ENCODE measurements at regions not wholly inside any gene's neighbourhood (a gene's known extent, or its start where the extent isn't known, plus 50 kb on each side); places are given as distances from the start of the nearest gene placed in this dataset.
"Not testable (repeated sequence)": the region's sequence is repeated elsewhere in the genome, so short reads cannot be mapped to it uniquely, and the experiment has no call there.

DNA sequence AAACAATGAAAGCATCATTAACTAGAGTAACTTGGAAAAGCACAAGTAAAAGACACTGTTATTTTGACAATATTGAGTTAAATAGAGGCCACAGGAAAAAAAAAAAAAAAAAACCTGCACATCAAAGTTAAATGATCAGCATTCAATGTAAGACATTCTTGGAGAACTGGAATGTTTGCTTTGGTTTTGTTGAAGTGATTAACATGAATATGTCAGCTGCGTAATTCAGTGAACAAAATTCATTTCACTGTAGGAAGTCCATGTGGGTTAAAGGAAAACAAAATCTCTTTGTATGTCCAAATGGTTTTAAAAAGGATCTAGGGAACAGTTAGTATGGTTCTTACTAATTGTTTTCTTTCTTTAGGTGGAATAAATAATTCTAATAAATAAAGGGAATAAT, 252.8 kb upstream of the CNTN6 start:
- no peak for DNase-seq

DNA sequence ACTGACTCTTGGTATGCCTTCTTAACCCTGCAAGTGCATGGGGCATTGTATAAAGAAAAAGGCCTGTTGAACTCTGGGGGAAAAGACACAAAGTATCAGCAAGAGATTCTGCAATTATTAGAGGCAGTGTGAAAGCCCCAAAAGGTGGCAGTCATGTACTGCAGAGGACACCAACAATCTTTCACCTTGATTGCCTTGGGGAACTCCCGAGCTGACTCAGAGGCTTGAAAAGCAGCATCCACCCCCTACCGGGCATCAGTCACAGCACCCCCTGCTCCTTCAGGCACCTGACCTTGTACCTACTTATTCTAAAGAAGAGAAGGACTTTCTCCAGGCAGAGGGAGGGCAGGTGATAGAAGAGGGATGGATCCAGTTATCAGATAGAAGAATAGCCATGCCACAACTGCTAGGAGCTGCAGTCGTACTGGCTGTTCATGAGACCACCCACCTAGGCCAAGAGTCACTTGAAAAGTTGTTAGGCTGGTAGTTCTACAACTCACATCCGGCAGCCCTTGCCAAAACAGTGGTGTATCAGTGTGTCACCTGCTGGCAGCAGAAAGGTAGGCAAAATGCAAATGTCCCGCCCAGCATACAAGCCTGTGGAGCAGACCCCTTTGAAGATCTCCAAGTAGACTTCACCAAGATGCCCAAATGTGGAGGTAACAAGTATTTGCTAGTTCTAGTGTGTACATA, 241.6 kb upstream of the CNTN6 start:
- DNase-seq: peak; percentile 1

DNA sequence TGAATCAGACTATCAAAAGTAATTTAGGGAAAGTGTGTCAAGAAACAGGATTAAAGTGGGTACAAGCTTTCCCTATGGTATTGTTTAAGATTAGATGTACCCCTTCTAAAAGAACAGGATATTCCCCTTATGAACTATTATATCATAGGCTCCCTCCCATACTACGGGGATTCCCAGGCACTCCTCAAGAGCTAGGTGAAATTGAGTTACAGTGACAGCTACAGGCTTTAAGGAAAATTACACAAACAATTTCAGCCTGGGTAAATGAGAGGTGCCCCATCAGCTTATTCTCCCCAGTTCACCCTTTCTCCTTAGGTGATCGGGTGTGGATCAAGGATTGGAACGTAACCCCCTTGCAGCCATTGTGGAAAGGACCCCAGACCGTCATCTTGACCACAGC, 240.8 kb upstream of the CNTN6 start:
- no peak for DNase-seq

DNA sequence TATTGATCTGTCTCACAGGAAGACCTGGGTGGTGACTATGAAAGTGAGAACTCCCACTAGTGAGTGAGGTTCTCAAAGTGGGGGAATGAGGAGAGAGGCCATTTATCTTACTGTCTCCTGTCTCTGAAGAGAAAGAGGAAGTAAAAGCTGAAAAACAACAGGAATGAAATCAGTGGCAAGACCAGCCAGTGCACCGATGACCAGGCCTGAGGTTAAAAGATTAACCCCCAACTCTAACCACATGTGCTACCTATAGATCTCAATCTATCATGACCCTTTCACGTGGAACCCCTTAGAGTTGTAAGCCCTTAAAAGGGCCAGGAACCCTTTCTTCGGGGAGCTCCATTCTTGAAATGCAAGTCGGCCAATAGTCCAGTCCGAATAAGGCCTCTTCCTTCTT, 239.3 kb upstream of the CNTN6 start:
- DNase-seq: no peak

DNA sequence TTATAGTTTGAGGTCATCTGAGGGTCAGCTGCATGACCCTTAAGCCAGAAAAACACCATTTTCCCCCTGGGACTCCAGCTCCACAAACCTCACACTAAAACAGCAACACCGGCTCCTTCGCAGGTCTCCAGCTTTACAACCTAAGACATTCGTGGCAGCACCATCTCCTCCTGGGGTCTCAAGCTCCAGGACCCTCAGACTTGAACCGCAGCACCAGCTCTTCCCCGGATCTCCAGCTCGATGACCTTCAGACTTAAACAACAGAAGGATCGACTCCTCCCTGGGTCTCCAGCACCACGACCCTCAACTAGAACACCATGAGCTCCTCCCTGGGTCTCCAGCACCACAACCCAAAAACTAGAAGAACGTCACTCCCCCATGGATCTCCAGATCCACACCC, 233.7 kb upstream of the CNTN6 start:
- no peak for DNase-seq

DNA sequence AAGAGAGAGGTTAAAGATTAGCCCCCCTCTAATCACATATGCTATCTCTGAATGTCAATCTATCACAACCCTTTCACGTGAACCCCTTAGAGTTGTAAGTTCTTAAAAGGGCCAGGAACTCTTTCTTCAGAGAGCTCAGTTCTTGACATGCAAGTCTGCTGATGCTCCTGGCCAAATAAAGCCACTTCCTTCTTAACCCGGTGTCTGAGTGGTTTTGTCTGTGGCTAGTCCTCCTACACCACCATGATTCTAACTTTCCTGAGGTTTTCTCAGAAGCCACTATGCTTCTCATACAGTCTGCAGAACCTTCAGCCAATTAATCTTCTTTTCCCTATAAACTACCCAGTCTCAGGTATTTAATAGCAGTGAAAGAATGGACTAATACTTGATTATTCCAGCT, 231.1 kb upstream of the CNTN6 start:
- DNase-seq: peak; percentile 1

DNA sequence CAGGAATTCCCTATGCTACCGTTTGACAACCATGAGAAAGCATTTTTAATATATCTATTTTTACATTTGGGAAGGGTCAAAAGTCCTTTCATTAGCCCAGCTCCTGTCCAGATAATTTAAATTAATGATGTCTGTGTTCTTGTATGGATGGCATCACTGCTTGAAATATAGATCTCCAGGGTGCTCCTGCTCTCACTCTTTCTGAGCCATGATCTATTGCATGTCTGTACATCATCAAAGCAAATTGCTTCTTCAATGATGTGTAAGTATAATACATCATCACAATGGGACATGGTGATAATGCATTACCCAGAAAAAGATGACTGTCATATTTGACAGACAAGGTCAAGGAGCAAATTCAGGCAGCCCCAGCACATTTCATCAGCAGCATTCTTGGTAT, 223.6 kb upstream of the CNTN6 start:
- DNase-seq: no peak

DNA sequence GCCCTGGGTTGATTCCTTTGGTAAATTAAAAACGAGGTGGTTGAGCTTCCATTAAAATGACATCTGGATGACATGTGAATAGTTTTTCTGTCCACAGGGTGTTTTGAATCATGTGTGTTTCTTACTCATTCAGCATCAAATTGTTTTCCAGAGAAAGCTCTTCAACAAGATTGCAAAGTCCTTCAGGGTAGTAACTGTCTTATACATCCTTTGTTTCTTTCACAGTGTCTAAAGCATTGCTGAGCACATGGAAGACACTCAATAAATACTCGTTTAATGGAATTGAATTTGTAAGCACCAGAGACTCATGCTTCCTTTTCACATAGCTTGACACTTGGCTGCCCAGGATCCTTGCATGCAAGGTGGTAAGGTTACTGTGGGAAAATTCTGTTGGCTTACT, 223.1 kb upstream of the CNTN6 start:
- no peak for DNase-seq

DNA sequence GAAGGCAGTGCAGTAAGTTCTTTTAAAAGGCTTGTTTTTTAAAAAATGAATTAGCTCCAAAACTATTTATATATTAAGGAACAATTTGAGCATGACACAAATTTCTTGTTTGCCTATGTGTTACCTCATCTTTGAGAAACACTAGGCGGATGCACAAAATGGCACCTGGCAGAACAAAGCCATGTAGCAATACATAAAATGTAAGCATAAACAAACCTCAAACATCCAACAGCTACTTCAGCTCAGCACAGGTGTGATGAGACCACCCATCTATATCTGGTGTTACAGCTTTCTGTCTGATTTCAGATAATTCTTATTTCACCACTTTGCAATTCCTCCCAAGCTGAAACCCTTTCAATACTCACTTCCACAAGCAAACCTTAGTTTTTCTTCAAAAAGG, 221.2 kb upstream of the CNTN6 start:
- no peak for DNase-seq

DNA sequence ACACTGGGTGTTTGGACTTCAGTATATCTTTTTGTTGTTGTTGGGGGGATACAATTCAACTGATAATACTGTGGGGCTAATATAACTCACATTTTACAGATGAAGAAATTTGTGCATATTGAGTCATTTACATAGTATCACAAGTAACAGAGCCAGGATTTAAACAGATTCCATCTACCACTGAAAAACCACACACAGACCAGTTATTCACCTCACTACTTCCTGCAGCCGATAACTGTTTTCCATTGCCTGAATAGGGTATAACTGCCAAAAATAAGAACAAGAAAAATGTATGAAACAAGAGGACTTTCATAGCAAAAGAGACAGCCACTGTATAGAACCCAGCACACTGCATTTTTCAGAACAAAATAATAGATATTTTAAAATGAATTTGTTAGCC, 215.8 kb upstream of the CNTN6 start:
- peak; percentile 9 for DNase-seq

DNA sequence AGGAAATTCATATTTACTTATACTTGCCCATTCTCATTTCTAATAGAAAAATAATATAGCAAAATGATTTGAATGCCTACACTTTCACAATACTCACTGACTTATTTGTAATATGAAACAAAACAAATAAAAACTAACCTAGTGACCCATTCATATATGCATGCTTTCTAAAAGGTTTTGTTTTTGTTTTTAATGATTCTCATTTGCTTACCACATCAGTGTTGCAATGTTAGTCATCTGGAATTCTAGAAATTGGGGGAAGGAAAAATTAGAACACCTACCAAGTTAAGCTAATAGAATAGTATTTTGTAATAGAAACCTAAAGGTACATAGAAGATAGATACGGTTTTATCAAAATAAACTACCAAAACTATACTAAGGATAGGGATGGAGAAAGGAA, 214.1 kb upstream of the CNTN6 start:
- DNase-seq: no peak

DNA sequence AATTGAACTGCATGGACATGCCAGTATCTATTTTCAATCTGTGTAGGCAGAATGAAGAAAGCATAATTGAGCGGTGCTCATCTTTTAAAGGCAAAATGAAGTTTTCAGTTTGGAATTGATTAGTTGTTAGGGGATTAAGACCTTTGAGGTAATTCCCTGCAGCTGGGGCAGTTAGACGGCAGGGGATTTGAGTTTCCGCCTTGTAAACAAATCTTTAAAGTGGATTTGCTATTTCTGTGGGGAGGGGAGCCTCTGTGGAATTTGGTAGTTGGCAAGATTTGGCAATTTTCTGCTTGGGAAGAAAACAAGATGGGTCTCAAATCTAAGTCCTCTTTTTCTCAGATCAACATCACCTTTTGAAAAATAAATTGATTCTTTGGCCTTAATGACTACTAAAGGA, 212.5 kb upstream of the CNTN6 start:
- DNase-seq: no peak

DNA sequence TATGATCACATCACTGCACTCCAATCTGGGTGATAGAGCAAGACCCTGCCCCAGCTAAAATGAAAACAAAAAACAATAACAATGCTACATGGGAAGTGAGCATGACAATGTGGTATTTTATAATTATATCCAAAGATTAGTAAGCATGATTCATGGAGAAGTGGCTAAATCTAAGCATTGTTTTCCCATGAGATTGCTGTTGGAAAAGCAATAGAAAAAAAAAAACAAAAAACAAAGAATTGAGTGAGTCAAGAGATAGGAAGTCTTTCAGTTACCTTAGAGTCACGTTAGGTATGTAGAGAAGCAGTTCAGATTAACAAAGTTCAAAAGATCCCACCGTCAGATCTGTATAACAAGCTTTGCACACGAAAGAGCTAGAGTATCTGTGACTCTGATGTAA, 210.3 kb upstream of the CNTN6 start:
- no peak for DNase-seq

DNA sequence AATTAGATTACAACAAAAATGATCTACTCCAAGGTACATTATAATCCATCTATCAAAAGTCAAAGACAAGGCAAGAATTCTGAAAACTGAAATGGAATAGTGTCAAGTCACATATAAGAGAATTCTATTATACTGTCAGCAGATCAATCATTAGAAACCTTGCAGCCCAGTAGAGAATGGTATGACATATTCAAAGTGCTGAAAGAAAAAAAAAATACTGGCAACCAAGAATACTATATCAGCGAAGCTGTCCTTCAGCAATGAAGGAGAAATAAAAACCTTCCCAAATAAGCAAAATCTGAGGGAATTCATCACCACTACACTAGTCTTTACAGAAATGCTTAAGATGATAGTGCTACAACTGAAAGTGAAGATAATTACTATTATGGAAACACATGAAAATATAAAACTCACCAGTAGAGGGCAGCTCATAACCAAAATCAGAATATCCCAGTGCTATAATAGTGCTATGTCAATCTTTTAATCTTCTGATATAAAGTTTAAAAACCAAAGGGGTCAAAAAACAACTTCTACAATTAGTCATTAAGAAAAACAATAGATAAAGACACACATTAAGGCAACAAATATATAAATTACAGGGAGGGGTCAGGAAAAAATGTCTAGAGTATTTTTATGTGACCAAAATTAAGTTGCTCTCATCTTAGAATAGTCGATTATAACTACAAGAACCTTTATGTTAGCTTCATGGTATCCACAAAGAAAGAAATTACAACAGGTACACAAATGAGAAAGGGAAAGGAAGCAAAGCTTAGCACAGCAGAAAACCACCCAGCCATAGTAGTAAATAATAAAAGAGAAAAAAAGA, 190.7 kb upstream of the CNTN6 start:
- peak; percentile 17 for DNase-seq

DNA sequence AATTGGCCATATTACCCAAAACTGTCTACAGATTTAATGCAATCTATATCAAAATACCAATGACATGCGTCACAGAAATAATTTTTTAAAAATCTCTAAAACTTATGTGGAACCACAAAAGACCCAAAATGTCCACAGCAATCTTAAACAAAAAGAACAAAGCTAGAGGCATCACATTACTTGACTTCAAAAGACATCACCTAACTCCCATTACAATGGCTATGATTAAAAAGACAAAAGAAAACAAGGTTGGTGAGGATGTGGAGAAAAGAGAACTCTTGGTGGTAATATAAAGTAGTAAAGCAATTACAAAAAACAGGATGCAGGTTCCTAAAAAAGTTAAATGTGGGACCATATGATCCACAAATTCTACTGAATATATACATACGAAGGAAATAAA, 187.6 kb upstream of the CNTN6 start:
- no peak for DNase-seq

DNA sequence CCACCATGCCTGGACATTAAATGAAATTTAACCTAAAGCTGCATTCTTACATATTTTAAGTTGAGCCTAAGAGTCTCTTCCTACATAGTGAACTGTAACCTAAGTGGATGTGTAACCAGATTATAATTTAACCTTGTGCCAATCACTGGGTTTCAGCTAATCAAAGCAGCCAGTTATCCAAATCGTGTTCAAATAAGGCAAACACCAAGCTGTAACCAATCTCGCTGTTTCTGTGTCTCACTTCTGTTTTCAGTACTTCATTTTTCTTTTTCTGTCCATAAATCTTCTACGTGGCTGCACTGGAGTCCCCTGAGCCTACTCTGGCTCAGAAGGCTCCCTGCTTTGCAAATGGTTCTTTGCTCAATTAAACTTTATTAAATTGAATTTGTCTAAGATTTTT, 186.1 kb upstream of the CNTN6 start:
- no peak for DNase-seq

DNA sequence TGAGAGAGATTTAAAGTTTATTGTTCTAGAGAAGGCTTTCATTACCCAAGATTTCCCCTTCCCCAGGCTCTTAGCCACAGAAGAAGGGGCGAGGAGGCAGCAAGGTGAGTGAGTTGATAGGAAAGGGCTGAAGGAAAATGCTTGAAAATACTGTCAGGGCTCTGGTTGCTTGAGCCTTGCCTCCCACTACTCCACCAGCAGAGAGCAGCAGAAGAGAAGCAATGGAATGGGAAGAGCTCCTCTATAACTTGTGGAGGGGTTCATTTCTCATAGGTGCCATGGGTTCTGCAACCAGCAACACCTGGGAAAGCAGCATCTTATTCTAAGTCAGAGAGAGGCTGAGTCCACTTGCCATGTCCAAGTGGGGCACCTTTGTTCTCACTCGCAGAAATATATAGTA, 184.0 kb upstream of the CNTN6 start:
- DNase-seq: no peak

DNA sequence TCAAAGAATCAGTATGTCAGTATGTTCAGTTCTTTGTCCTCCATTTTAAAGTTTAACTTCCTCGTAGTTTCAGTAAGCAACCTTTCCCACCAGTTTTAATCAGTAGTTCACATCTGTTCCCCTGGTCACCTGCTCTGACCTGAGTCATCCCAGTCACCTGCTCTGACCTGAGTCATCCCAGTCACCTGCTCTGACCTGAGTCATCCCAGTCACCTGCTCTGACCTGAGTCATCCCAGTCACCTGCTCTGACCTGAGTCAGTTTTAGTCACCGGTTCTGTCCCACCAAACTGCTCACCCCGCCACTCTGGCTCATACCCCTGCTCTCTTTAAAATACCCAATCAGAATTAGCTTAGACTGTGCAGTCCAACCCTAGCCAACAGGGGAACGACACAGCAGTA, 180.1 kb upstream of the CNTN6 start:
- DNase-seq: not testable (repeated sequence)

DNA sequence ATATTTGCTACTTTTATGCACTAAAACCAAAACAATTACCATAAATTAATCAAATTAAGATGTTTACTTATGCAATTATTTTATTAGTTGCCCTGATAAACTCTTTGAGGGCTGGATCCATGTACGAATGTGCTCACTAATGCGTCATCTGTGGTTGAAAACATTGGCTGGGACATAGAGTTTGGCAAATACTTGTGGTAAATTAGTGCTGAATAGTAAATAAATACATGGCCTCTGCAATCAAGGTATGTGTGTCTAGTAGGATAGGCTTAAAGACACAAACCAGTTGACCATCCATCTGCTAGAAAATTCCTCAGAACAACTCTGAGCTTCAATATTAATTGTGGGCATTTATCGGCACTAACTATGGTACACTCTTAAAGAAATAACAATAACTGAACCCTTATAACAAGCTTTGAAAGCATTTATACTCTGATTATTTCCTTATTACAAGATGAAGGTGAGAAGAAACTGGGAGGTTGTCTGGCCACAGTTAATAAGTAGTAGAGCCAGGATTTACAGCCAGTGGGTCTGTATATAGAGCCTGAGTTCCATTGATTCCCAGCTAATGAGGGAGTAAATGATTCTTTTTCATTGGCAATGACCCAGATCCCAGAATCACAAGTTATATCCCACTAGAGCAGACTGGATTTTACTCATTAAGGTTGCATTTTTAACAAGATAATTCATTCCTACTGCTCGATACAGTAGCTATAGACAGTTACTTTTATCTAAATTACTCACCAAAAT, 169.5 kb upstream of the CNTN6 start:
- no peak for DNase-seq

DNA sequence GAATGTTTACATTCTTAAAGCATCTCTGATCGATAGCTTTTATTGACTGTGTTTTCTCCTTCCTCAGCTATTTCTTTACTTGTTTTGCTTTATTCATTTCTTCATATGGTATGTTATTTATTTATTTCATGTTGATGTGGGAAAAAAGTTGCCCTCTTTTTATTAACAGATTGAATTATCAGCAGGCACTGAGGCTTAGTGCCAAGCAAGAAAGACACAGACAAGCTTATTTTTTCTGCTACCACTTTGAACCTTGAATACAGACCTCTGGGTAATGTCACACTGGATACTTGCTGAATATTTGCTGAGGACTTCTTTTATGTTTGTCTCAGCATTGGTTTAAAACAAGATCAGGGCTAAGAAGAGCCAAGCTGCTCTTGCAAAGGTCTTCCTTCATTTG, 162.0 kb upstream of the CNTN6 start:
- no peak for DNase-seq

DNA sequence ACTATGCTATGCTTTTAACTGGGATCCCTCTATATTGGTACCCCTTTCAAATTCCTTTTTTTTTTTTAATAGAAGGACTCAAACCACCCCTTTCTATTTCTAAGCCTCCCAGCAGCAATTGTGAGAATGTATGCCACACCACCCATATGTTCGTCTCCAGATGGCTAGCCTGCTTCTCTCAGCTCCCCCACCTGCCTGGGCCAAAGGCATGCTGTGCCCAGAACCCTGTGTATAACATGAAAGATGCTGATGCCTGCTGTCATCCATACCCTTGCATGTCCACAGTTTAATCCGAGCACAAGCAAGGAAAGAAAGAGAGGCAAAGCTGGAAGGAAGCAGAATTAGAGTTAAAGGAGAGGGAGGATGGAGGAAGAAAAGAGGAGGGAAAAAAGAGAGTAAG, 159.5 kb upstream of the CNTN6 start:
- DNase-seq: no peak

DNA sequence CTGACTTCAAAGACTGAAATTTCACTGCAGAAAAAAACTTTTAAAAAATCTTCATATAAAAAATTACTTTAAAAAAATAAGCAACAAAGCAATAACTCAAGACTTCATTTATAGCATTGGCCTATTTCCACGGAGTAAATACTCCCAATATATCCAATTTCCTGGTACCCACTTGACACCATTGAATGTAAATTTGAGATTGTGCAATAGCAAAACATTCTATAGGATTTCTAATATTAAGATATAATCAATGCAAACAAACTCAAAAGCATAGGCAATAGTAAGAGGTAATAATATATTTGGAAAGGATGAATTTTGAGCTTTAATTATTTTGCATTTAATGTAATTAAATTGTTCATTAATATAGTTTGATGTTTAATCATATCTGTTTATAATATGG, 148.0 kb upstream of the CNTN6 start:
- no peak for DNase-seq

DNA sequence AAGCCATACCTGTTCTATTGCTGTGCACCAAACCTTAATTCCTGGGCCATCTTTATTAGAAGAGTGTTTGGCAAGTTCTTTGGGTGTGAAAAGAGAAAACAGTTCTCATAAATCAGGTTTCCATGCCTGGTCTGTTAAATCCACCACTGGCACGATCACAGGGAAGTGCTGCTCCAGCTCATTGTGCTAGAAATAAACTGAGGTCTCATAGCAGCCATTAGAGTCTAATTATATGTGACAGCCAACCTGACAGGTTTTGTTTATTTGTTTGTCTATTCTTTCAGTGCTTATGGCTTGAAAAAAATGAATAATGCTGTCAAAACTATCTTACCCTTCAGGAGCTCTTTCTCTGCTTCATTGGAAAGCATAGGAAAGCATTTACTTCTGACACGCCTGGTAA, 147.1 kb upstream of the CNTN6 start:
- no peak for DNase-seq

DNA sequence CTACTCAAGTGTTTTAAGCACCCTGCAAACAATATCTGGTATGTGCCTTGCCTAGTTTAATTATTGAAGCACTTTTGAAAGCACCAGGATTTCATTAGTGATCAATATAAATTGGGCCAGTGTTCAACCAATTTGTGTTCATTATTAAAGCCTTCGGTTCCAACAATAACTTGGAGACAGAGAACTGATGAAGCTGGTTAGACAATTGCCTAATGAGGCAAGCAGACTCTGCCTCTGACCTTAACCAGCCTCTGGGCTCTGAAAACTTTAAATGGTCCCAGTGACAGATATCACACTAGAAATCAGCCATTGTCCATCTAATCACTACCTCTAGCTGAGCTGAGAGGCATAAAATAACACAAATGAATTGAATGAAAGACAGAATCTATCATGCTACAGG, 139.9 kb upstream of the CNTN6 start:
- DNase-seq: no peak

Measured in activated CD4-positive, alpha-beta T cell treated with anti-CD3 and anti-CD28 coated beads, Interleukin-2, Interleukin-6, amounts not matched to agents 100 ng/mL and 50 ng/mL, durations not matched to agents 16 hours and 8 hours (primary cell).